HEK293 (cell line): ENCODE measurements at regions not wholly inside any gene's neighbourhood (a gene's known extent, or its start where the extent isn't known, plus 50 kb on each side); places are given as distances from the start of the nearest gene placed in this dataset.

Experiments used
- CTCF ChIA-PET: fragments of 350-600 bp; formaldehyde crosslinking; extraction: SDS; loops from one replicate; lab custom pipeline; 2021; ENCODE audit warnings: antibody characterized with exemption; lab: Yijun Ruan, JAX
- POLR2A ChIA-PET: fragments of 300-600 bp; formaldehyde crosslinking; extraction: SDS; loops from one replicate; lab custom pipeline; 2020; ENCODE audit warnings: antibody characterized with exemption, inconsistent platforms; lab: Yijun Ruan, JAX
- H3K27ac ChIP-seq: fragments of 200-500 bp; sonication (Bioruptor generic); 2 replicates; pipeline ENCODE4 v1.5.1; 2014; ENCODE audit warnings: low read depth, low read length, control low read depth, inconsistent platforms; ENCODE audit errors: extremely low read depth
- H3K36me3 ChIP-seq, 2 experiments: fragments of 200-500 bp in 1 of 2; sonication (Bioruptor generic) in 1 of 2; 1 replicate in 1 of 2; 2 replicates in 1 of 2; pipeline ENCODE4 v1.5.1; 2014 to 2017; ENCODE audit warnings: inconsistent platforms in 2 of 2, low read length in 2 of 2; ENCODE audit not compliant: control insufficient read depth in 2 of 2, insufficient read depth in 1 of 2
- H3K4me1 ChIP-seq: fragments of 200-500 bp; sonication (Bioruptor generic); 2 replicates; pipeline ENCODE4 v1.5.1; 2014; ENCODE audit warnings: mild to moderate bottlenecking, low read length, inconsistent platforms; ENCODE audit not compliant: control insufficient read depth, insufficient read depth
- H3K4me3 ChIP-seq: 2 replicates; pipeline ENCODE4 v1.5.1; 2011; ENCODE audit warnings: low read depth, mild to moderate bottlenecking, control low read depth, low read length, moderate library complexity
- H3K9me3 ChIP-seq: fragments of 200-500 bp; sonication (Bioruptor generic); 2 replicates; pipeline ENCODE4 v1.5.1; 2014; ENCODE audit warnings: low read depth, low read length, inconsistent platforms; ENCODE audit not compliant: control insufficient read depth, insufficient read depth
- HOXC10 ChIP-seq: sonication (generic); formaldehyde crosslinking; IDR thresholded peaks from 2 replicates; pipeline ENCODE4 v1.8.1; 2023; ENCODE audit warnings: mild to moderate bottlenecking, missing genetic modification reagents
- KLF7 ChIP-seq: fragments of 450-650 bp; formaldehyde crosslinking; IDR thresholded peaks from 2 replicates; pipeline ENCODE4 v1.5.1; 2016; ENCODE audit warnings: missing biosample characterization, missing genetic modification characterization, borderline replicate concordance
- KLF9 ChIP-seq: fragments of 450-650 bp; formaldehyde crosslinking; IDR thresholded peaks from 2 replicates; pipeline ENCODE4 v1.5.1; 2016; ENCODE audit warnings: missing biosample characterization, missing genetic modification characterization, low read depth
- MYNN ChIP-seq: fragments of 450-650 bp; formaldehyde crosslinking; IDR thresholded peaks from 2 replicates; pipeline ENCODE4 v1.5.1; 2016; ENCODE audit warnings: missing biosample characterization, missing genetic modification characterization, borderline replicate concordance
- PRDM1 ChIP-seq: fragments of 450-650 bp; formaldehyde crosslinking; IDR thresholded peaks from 2 replicates; pipeline ENCODE4; 2016; ENCODE audit warnings: missing biosample characterization, missing genetic modification characterization
- ZBTB48 ChIP-seq: fragments of 450-650 bp; formaldehyde crosslinking; IDR thresholded peaks from 2 replicates; pipeline ENCODE4 v1.5.1; 2016; ENCODE audit warnings: missing biosample characterization, missing genetic modification characterization
- ZFHX2 ChIP-seq: fragments of 450-650 bp; formaldehyde crosslinking; conservative IDR thresholded peaks from 2 replicates; pipeline ENCODE4 v1.5.1; 2016; ENCODE audit warnings: missing biosample characterization, missing genetic modification characterization
- ZFP37 ChIP-seq: fragments of 450-650 bp; formaldehyde crosslinking; IDR thresholded peaks from 2 replicates; pipeline ENCODE4 v1.5.1; 2016; ENCODE audit warnings: missing biosample characterization, missing genetic modification characterization
- ZFP69B ChIP-seq: fragments of 450-650 bp; formaldehyde crosslinking; IDR thresholded peaks from 2 replicates; pipeline ENCODE4 v1.5.1; 2016; ENCODE audit warnings: missing biosample characterization, missing genetic modification characterization
- ZNF140 ChIP-seq: fragments of 450-650 bp; formaldehyde crosslinking; IDR thresholded peaks from 2 replicates; pipeline ENCODE4 v1.5.1; 2016; ENCODE audit warnings: missing biosample characterization, missing genetic modification characterization
- ZNF292 ChIP-seq: fragments of 450-650 bp; formaldehyde crosslinking; IDR thresholded peaks from 2 replicates; pipeline ENCODE4 v1.5.1; 2016; ENCODE audit warnings: low read depth, missing biosample characterization, missing genetic modification characterization, borderline replicate concordance
- ZNF423 ChIP-seq: fragments of 450-650 bp; formaldehyde crosslinking; IDR thresholded peaks from 2 replicates; pipeline ENCODE4 v1.5.1; 2016; ENCODE audit warnings: missing biosample characterization, missing genetic modification characterization
- ZNF426 ChIP-seq: fragments of 450-650 bp; formaldehyde crosslinking; IDR thresholded peaks from 2 replicates; pipeline ENCODE4 v1.5.1; 2017; ENCODE audit warnings: missing biosample characterization, missing genetic modification characterization, mild to moderate bottlenecking, inconsistent platforms, moderate library complexity
- ZNF48 ChIP-seq: fragments of 450-650 bp; formaldehyde crosslinking; IDR thresholded peaks from 2 replicates; pipeline ENCODE4 v1.5.1; 2016; ENCODE audit warnings: missing biosample characterization, missing genetic modification characterization
- ZNF514 ChIP-seq: fragments of 450-650 bp; formaldehyde crosslinking; IDR thresholded peaks from 2 replicates; pipeline ENCODE4 v1.5.1; 2016; ENCODE audit warnings: missing biosample characterization, missing genetic modification characterization
- ZNF529 ChIP-seq: fragments of 450-650 bp; formaldehyde crosslinking; IDR thresholded peaks from 2 replicates; pipeline ENCODE4 v1.5.1; 2017; ENCODE audit warnings: missing genetic modification characterization, missing biosample characterization; ENCODE audit not compliant: insufficient replicate concordance
- ZNF530 ChIP-seq: fragments of 450-650 bp; formaldehyde crosslinking; IDR thresholded peaks from 2 replicates; pipeline ENCODE4 v1.5.1; 2016; ENCODE audit warnings: low read depth, missing biosample characterization, missing genetic modification characterization
- ZNF610 ChIP-seq: fragments of 450-650 bp; formaldehyde crosslinking; IDR thresholded peaks from 2 replicates; pipeline ENCODE4 v1.5.1; 2016; ENCODE audit warnings: missing biosample characterization, missing genetic modification characterization, borderline replicate concordance
- ZNF658 ChIP-seq: fragments of 450-650 bp; formaldehyde crosslinking; IDR thresholded peaks from 2 replicates; pipeline ENCODE4; 2016; ENCODE audit warnings: missing biosample characterization, missing genetic modification characterization
- ZNF664 ChIP-seq: fragments of 450-650 bp; formaldehyde crosslinking; IDR thresholded peaks from 2 replicates; pipeline ENCODE4 v1.5.1; 2016; ENCODE audit warnings: missing biosample characterization, missing genetic modification characterization
- ZNF747 ChIP-seq: fragments of 450-650 bp; formaldehyde crosslinking; IDR thresholded peaks from 2 replicates; pipeline ENCODE4 v1.5.1; 2016; ENCODE audit warnings: missing biosample characterization, missing genetic modification characterization
- ZSCAN5A ChIP-seq: fragments of 450-650 bp; formaldehyde crosslinking; IDR thresholded peaks from 2 replicates; pipeline ENCODE4 v1.5.1; 2016; ENCODE audit warnings: missing biosample characterization, missing genetic modification characterization
- ZXDB ChIP-seq: fragments of 450-650 bp; formaldehyde crosslinking; IDR thresholded peaks from 2 replicates; pipeline ENCODE4 v1.5.1; 2016; ENCODE audit warnings: missing biosample characterization, missing genetic modification characterization
- TF ChIP-seq, protein P1 (sequence below): fragments of 450-650 bp; formaldehyde crosslinking; IDR thresholded peaks from 2 replicates; pipeline ENCODE4 v1.5.1; 2017; ENCODE audit warnings: missing biosample characterization, missing genetic modification characterization
- TF ChIP-seq, protein P2 (sequence below): fragments of 450-650 bp; formaldehyde crosslinking; IDR thresholded peaks from 2 replicates; pipeline ENCODE4 v1.5.1; 2016; ENCODE audit warnings: missing biosample characterization, missing genetic modification characterization

- no peak for TF ChIP-seq KLF7 (tag by site-specific recombination)
- TF ChIP-seq, all 188 proteins: peak for 0
Measured at GRCh38 chr2:222108957-222109585, 189.7 kb downstream of the PAX3 start (continued).

- TF ChIP-seq KLF9 (tag by site-specific recombination) (no peak), ZFHX2 (tag by site-specific recombination) (no peak), ZNF514 (tag by site-specific recombination) (no peak), ZNF292 (tag by site-specific recombination) (no peak), ZNF423 (tag by site-specific recombination) (no peak), ZNF530 (tag by site-specific recombination) (no peak), HOXC10 (CRISPR knock-in tag) (no peak), ZNF48 (no peak), ZXDB (no peak), ZNF529 (tag by site-specific recombination) (no peak), ZNF610 (tag by site-specific recombination) (no peak), ZNF664 (tag by site-specific recombination) (no peak), ZNF426 (tag by site-specific recombination) (no peak), ZNF658 (tag by site-specific recombination) (no peak)
- TF ChIP-seq, protein P1, sequence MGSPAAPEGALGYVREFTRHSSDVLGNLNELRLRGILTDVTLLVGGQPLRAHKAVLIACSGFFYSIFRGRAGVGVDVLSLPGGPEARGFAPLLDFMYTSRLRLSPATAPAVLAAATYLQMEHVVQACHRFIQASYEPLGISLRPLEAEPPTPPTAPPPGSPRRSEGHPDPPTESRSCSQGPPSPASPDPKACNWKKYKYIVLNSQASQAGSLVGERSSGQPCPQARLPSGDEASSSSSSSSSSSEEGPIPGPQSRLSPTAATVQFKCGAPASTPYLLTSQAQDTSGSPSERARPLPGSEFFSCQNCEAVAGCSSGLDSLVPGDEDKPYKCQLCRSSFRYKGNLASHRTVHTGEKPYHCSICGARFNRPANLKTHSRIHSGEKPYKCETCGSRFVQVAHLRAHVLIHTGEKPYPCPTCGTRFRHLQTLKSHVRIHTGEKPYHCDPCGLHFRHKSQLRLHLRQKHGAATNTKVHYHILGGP (tag by site-specific recombination): no peak
- TF ChIP-seq, protein P2, sequence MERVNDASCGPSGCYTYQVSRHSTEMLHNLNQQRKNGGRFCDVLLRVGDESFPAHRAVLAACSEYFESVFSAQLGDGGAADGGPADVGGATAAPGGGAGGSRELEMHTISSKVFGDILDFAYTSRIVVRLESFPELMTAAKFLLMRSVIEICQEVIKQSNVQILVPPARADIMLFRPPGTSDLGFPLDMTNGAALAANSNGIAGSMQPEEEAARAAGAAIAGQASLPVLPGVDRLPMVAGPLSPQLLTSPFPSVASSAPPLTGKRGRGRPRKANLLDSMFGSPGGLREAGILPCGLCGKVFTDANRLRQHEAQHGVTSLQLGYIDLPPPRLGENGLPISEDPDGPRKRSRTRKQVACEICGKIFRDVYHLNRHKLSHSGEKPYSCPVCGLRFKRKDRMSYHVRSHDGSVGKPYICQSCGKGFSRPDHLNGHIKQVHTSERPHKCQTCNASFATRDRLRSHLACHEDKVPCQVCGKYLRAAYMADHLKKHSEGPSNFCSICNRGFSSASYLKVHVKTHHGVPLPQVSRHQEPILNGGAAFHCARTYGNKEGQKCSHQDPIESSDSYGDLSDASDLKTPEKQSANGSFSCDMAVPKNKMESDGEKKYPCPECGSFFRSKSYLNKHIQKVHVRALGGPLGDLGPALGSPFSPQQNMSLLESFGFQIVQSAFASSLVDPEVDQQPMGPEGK (tag by site-specific recombination): no peak
- ChIA-PET POLR2A (no interaction called here), CTCF (no interaction called here)
- Histone ChIP-seq H3K27ac (no peak overlapping the region), H3K4me3 (no peak overlapping the region), H3K9me3 (no peaks in the 10 kb centered on the region), H3K36me3 (no peaks in the 10 kb centered on the region), H3K4me1 (peaks cover 5% of the 10 kb centered on the region; the same call in 1 of the 2 replicates)
Measured at GRCh38 chr2:222108497-222108896, 190.3 kb downstream of the PAX3 start.

DNA sequence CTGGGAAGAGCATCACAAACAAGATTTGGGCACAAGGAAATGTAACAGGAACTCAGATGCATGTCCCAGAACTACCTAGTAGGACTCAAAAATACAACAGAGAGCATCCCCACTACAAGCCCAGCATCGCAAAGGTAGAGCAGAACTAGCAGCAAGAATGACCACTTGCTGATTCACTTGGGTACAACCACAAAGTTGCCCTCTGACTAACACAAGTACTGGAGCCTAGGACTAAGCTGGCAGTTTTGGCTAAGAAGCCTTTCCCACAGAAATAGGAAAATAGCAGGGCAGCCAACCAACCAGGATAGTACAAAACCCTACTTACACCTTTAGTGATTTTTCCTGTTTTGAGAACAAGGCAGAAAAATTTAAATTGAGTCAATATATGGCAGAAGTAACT, 193.8 kb downstream of the PAX3 start:
- TF ChIP-seq ZFP69B (tag by site-specific recombination) (no peak), ZNF747 (no peak), ZSCAN5A (no peak), ZFP37 (tag by site-specific recombination) (no peak), ZNF140 (tag by site-specific recombination) (no peak), PRDM1 (tag by site-specific recombination) (no peak), ZBTB48 (tag by site-specific recombination) (no peak), ZNF610 (tag by site-specific recombination) (no peak), MYNN (no peak)
- ChIA-PET POLR2A (no interaction called here), CTCF (no interaction called here)
- Histone ChIP-seq H3K4me3 (no peak overlapping the region), H3K27ac (no peak overlapping the region), H3K9me3 (no peaks in the 10 kb centered on the region), H3K36me3 (no peaks in the 10 kb centered on the region), H3K4me1 (peaks cover 9% of the 10 kb centered on the region; the same call in 1 of the 2 replicates)
